Gastroesophageal sphincter (tissue), 4 donors: ENCODE measurements at regions not wholly inside any gene's neighbourhood (a gene's known extent, or its start where the extent isn't known, plus 50 kb on each side); places are given as distances from the start of the nearest gene placed in this dataset.
"Not testable (repeated sequence)": the region's sequence is repeated elsewhere in the genome, so short reads cannot be mapped to it uniquely, and the experiment has no call there.

Source experiments
- ATAC-seq: fragments of 150-250 bp; one replicate; pipeline ENCODE4 v1.9.1; 2016; ENCODE audit warnings: mild to moderate bottlenecking, moderate library complexity
- H3K27ac ChIP-seq, 4 donors: fragments of 200-600 bp; sonication (generic) in 3 of 4; 1 replicate in 3 of 4; 2 replicates in 1 of 4; pipeline ENCODE4 v1.5.1; 2016 to 2019
- H3K27me3 ChIP-seq: fragments of 200-600 bp; sonication (generic); one replicate; pipeline ENCODE4 v1.5.1; 2019
- H3K36me3 ChIP-seq, 2 donors: fragments of 200-600 bp; sonication (generic); one replicate each; pipeline ENCODE4 v1.5.1; 2019; ENCODE audit warnings: control low read depth in 1 of 2
- H3K4me1 ChIP-seq, 3 donors: fragments of 200-600 bp; sonication (generic); 1 replicate in 2 of 3; 2 replicates in 1 of 3; pipeline ENCODE4 v1.5.1; 2016 to 2019; ENCODE audit warnings: control low read depth in 2 of 3
- H3K4me3 ChIP-seq, 2 donors: fragments of 200-600 bp; sonication (generic); one replicate each; pipeline ENCODE4 v1.5.1; 2019; ENCODE audit warnings: mild to moderate bottlenecking in 1 of 2, moderate library complexity in 1 of 2
- H3K9me3 ChIP-seq, 3 donors: fragments of 200-600 bp; sonication (generic); one replicate each; pipeline ENCODE4 v1.5.1; 2017 to 2019; ENCODE audit warnings: control low read depth in 2 of 3
- EP300 ChIP-seq: sonication (generic); formaldehyde crosslinking; IDR thresholded peaks from one replicate; pipeline ENCODE4 v1.6.1; 2017; ENCODE audit warnings: antibody characterized with exemption, mild to moderate bottlenecking
- POLR2A ChIP-seq, 2 donors: fragments of 450-650 bp; IDR thresholded peaks; one replicate each; pipeline ENCODE4 v1.6.1; 2017; ENCODE audit warnings: antibody characterized with exemption in 2 of 2, mild to moderate bottlenecking in 2 of 2, moderate library complexity in 1 of 2
- POLR2AphosphoS5 ChIP-seq: sonication (generic); formaldehyde crosslinking; IDR thresholded peaks from one replicate; pipeline ENCODE4 v1.6.1; 2017; ENCODE audit warnings: antibody characterized with exemption
- WGBS, 2 donors: methylation state at CpG; one replicate each; pipeline ENCODE4 v1.1.5; 2018; ENCODE audit warnings: low coverage in 1 of 2; 5-methylcytosine and 5-hydroxymethylcytosine counted together
- TF ChIP-seq, protein P1 (sequence below), 4 experiments: fragments of 200-600 bp in 2 of 4; fragments of 450-650 bp in 2 of 4; sonication (generic) in 1 of 4; IDR thresholded peaks; one replicate each; pipeline ENCODE4 v1.5.1; 2017 to 2019; ENCODE audit warnings: antibody characterized with exemption in 4 of 4, mild to moderate bottlenecking in 2 of 4, moderate library complexity in 2 of 4

DNA sequence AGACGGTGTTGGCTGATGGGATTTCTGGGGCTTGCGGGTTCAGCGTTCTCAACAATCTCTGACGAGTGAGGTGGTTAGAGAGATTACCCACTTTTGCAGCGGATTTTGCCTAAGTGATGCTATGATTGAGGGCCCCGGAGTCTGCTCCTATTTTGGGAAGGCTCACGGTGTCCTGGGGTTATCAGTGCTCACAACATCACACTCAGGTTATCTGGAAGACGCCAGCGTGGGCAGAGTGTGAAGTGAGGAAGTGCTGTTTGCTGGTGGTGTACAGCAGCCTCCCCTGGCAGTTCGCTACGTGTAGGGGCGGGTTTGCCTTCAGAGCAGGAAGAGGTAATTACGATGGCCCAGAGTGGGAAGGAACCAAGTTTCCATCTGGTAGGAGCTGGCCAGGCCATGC is 341.2 kb upstream of the IRX2 start:
- no peaks in the 10 kb centered on the region for H3K36me3 ChIP-seq

DNA sequence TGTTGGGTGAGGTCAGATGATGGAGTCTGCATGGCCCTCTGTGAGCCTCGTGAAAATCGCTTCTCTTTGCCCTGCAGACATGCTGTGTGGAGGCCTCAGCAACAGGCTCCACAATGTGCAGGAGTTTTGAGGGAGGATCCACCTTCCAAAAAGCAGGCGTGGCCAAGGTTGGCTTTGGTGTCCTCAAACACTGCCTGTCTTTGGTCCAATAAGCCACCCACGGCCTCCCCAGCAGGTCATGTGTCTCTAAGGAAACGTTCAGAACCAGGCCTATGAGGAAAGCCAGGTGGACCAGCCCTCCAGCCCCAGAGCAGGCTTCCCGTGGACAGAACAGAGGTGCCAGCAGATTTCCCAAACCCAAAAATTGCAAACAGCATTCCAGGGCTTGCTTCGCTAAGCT is 340.7 kb upstream of the IRX2 start:
- Histone ChIP-seq H3K9me3 (peaks cover 0 to 3% (median 0%) of the 10 kb centered on the region in 3 donors), H3K36me3 (no peaks in the 10 kb centered on the region), H3K27ac (no peak overlapping the region), H3K27me3 (peaks cover 22% of the 10 kb centered on the region), H3K4me3 (no peak overlapping the region), H3K4me1 (no peaks in the 10 kb centered on the region)
- no peak for ATAC-seq
- TF ChIP-seq, protein P1, sequence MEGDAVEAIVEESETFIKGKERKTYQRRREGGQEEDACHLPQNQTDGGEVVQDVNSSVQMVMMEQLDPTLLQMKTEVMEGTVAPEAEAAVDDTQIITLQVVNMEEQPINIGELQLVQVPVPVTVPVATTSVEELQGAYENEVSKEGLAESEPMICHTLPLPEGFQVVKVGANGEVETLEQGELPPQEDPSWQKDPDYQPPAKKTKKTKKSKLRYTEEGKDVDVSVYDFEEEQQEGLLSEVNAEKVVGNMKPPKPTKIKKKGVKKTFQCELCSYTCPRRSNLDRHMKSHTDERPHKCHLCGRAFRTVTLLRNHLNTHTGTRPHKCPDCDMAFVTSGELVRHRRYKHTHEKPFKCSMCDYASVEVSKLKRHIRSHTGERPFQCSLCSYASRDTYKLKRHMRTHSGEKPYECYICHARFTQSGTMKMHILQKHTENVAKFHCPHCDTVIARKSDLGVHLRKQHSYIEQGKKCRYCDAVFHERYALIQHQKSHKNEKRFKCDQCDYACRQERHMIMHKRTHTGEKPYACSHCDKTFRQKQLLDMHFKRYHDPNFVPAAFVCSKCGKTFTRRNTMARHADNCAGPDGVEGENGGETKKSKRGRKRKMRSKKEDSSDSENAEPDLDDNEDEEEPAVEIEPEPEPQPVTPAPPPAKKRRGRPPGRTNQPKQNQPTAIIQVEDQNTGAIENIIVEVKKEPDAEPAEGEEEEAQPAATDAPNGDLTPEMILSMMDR (IDR thresholded peaks at IDR 0.05), result no peak
- TF ChIP-seq POLR2A (IDR thresholded peaks at IDR 0.05) (no peak), POLR2AphosphoS5 (no peak), EP300 (no peak)
- 62 to 83% methylated on average over 2 to 5 of the region's 7 CpGs for WGBS, 2 donors

More for the DNA sequence above, 341.2 kb upstream of the IRX2 start:
- H3K4me1 ChIP-seq, result no peaks in the 10 kb centered on the region
- TF ChIP-seq POLR2AphosphoS5 (no peak), EP300 (no peak), POLR2A (IDR thresholded peaks at IDR 0.05) (no peak)
- TF ChIP-seq, protein P1 (IDR thresholded peaks at IDR 0.05), result no peak
- H3K27me3 ChIP-seq, result peaks cover 22% of the 10 kb centered on the region
- ATAC-seq, result no peak
- no peak overlapping the region for H3K4me3 ChIP-seq
- peaks cover 0 to 5% (median 0%) of the 10 kb centered on the region in 3 donors for H3K9me3 ChIP-seq
- H3K27ac ChIP-seq, result no peak overlapping the region
- WGBS, 2 donors, result 5% methylated on average over 8 of the region's 13 CpGs; no CpG with 5 or more reads in 1 of the 2 donors

DNA sequence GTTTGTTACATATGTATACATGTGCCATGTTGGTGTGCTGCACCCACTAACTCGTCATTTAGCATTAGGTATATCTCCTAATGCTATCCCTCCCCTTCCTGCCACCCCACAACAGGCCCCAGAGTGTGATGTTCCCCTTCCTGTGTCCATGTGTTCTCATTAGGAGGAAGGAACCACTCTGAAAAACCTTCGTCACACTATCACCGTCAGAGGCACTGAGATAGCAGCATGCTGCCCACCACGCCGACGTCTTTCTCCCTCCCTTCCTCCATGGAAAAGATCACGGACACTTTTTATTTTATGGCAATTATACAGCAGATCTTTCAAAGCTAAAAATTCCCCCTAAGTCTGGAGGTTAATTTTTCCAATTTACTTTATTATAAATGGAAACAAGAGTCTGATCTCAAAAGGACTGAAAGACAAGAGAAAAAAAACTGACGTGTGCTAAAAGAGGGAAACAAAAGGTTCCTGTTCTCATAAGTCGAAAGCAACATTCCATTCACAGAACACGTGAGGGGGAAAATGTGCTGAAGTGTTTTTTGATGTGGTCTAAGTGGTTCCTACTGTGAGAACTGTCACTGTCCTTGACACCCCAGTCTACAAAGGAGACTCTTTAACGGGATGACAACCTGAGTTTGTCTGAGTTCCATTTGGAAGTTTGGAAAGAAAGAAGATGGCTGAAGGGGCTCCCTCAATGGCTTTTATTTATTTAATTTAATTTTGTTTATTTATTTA is 339.7 kb upstream of the IRX2 start:
- ATAC-seq, result no peak
- TF ChIP-seq POLR2AphosphoS5 (no peak), EP300 (no peak), POLR2A (IDR thresholded peaks at IDR 0.05) (no peak)
- TF ChIP-seq, protein P1 (IDR thresholded peaks at IDR 0.05), result no peak

DNA sequence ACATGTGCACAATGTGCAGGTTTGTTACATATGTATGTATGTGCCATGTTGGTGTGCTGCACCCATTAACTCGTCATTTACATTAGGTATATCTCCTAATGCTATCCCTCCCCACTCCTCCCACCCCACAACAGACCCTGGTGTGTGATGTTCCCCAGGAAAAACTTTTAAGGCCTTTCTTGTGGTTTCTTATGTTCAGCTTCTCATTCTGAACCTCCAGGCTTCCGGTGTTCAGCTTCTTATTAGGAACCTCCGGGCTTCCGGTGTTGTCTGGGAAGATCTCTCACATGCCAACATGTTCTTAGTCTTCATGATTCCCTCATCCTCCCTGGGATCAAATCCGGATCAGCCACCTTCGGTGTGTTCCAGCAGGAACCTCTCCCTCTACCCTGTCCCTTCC is 338.8 kb upstream of the IRX2 start:
- not testable (repeated sequence) for H3K4me3 ChIP-seq, H3K9me3 ChIP-seq, H3K27ac ChIP-seq, H3K4me1 ChIP-seq, H3K36me3 ChIP-seq, ATAC-seq
- H3K27me3 ChIP-seq, result peaks cover 22% of the 10 kb centered on the region
- WGBS, 2 donors, result 71 to 78% methylated on average over 5 to 6 of the region's 6 CpGs

More for the DNA sequence above, 339.7 kb upstream of the IRX2 start:
- H3K27me3 ChIP-seq, result peaks cover 22% of the 10 kb centered on the region
- no peak overlapping the region for H3K4me3 ChIP-seq
- WGBS, 2 donors, result 27 to 42% methylated on average over 9 to 11 of the region's 11 CpGs
- H3K9me3 ChIP-seq, result no peaks in the 10 kb centered on the region
- H3K4me1 ChIP-seq, result no peaks in the 10 kb centered on the region
- H3K36me3 ChIP-seq, result no peaks in the 10 kb centered on the region
- H3K27ac ChIP-seq, result no peak overlapping the region

DNA sequence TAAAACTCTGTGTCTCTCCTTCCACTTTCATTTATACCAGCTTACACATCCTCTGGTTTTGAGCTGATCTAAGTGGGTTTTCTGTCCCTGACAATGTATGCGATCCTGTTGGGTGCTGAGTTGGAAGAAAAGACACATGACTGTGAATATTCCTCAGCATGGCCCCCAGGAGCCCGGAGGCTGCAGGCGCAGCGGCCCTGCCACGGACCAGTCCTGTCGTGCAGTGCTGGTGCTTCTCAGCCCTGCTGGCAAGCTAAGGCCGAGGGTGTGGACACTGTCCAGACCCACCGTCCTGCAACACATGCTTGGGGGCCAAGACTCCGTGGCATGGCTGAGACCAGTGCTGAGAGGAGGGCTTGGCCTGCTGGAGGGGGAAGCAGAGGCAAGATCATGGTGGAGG is 328.9 kb upstream of the IRX2 start:
- Histone ChIP-seq H3K27me3 (peaks cover 11% of the 10 kb centered on the region), H3K4me1 (no peaks in the 10 kb centered on the region), H3K36me3 (no peaks in the 10 kb centered on the region), H3K4me3 (no peak overlapping the region), H3K27ac (no peak overlapping the region), H3K9me3 (peaks cover 0 to 13% (median 0%) of the 10 kb centered on the region in 3 donors)
- 100% methylated on average over 1 of the region's 9 CpGs; no CpG with 5 or more reads in 1 of the 2 donors for WGBS, 2 donors
- ATAC-seq, result no peak
- TF ChIP-seq, protein P1 (IDR thresholded peaks at IDR 0.05), result no peak
- no peak for TF ChIP-seq POLR2A (IDR thresholded peaks at IDR 0.05)
- TF ChIP-seq EP300, result no peak
- TF ChIP-seq POLR2AphosphoS5, result no peak
